OCI-LY7 (cell line): ENCODE measurements at regions not wholly inside any gene's neighbourhood (a gene's known extent, or its start where the extent isn't known, plus 50 kb on each side); places are given as distances from the start of the nearest gene placed in this dataset.

ENCODE experiments used
- BruUV-seq: library from RNA; stranded (reverse); fragments of 400-500 nt; replicated peaks from 2 replicates; lab custom pipeline; 2021; lab: Mats Ljungman, UMichigan
- CTCF ChIA-PET: fragments of 300-600 bp; sonication (Branson Sonifier 250); formaldehyde crosslinking; loops from one replicate; lab custom pipeline; 2022; ENCODE audit warnings: antibody characterized with exemption; ENCODE audit not compliant: unreplicated experiment; lab: Charles Lee
- POLR2A ChIA-PET: fragments of 300-600 bp; sonication (Branson Sonifier 250); formaldehyde crosslinking; loops from one replicate; lab custom pipeline; 2022; ENCODE audit warnings: antibody characterized with exemption; lab: Charles Lee
- DNase-seq: peaks from one replicate; pipeline ENCODE4 v3.0.0-alpha.2; 2015; ENCODE audit warnings: low spot score
- H2AFZ ChIP-seq: fragments of 200-600 bp; sonication (generic), shearing (Covaris generic); 2 replicates; pipeline ENCODE4 v1.6.1; 2014; ENCODE audit warnings: mild to moderate bottlenecking, antibody characterized with exemption, low read length, moderate library complexity
- H3K27ac ChIP-seq: fragments of 200-600 bp; sonication (generic); 2 replicates; pipeline ENCODE4 v1.5.1; 2014; ENCODE audit warnings: mixed run types, low read depth, mild to moderate bottlenecking, moderate library complexity, low read length, inconsistent platforms; ENCODE audit not compliant: poor library complexity, severe bottlenecking
- H3K36me3 ChIP-seq: fragments of 200-600 bp; sonication (generic); 2 replicates; pipeline ENCODE4 v1.6.1; 2014; ENCODE audit warnings: mild to moderate bottlenecking, antibody characterized with exemption, low read length, moderate library complexity, mixed read lengths; ENCODE audit not compliant: insufficient read depth
- H3K4me1 ChIP-seq: fragments of 200-600 bp; sonication (generic); 2 replicates; pipeline ENCODE4 v1.5.1; 2014; ENCODE audit warnings: mild to moderate bottlenecking, low read length; ENCODE audit not compliant: insufficient read depth, poor library complexity, severe bottlenecking
- H3K4me2 ChIP-seq: fragments of 200-600 bp; sonication (generic); 2 replicates; pipeline ENCODE4 v1.6.1; 2014; ENCODE audit warnings: mild to moderate bottlenecking, low read length
- H3K4me3 ChIP-seq: fragments of 200-600 bp; sonication (generic); 2 replicates; pipeline ENCODE4 v1.5.1; 2014; ENCODE audit warnings: mild to moderate bottlenecking, low read depth, low read length; ENCODE audit not compliant: poor library complexity, severe bottlenecking
- H3K79me2 ChIP-seq: fragments of 200-600 bp; sonication (generic); 2 replicates; pipeline ENCODE4 v1.6.1; 2016; ENCODE audit warnings: low read depth, mild to moderate bottlenecking, low read length, moderate library complexity, mixed read lengths; ENCODE audit not compliant: insufficient read depth
- H3K9me2 ChIP-seq: fragments of 200-600 bp; sonication (generic); 2 replicates; pipeline ENCODE4 v1.6.1; 2016; ENCODE audit warnings: mild to moderate bottlenecking, low read length, mixed read lengths; ENCODE audit not compliant: insufficient read depth
- H3K9me3 ChIP-seq: fragments of 200-600 bp; sonication (generic); 2 replicates; pipeline ENCODE4 v1.6.1; 2014; ENCODE audit warnings: mild to moderate bottlenecking, mixed run types, low read length, mixed read lengths
- H4K20me1 ChIP-seq: fragments of 200-600 bp; sonication (generic); 2 replicates; pipeline ENCODE4 v1.6.1; 2014; ENCODE audit warnings: mild to moderate bottlenecking, antibody characterized with exemption, low read length, moderate library complexity, mixed read lengths; ENCODE audit not compliant: insufficient read depth
- EZH2phosphoT487 ChIP-seq: fragments of 200-600 bp; sonication (generic); IDR thresholded peaks from 2 replicates; pipeline ENCODE4 v1.6.1; 2018; ENCODE audit warnings: low read depth, borderline replicate concordance, mild to moderate bottlenecking, mixed run types, antibody characterized with exemption, low read length, moderate library complexity, mixed read lengths
- intact Hi-C: fragments of 100-400 bp; cut with micrococcal nuclease; formaldehyde crosslinking; loops from one replicate; pipeline ENCODE4 v1.10.0; 2022; ENCODE audit not compliant: unreplicated experiment
- TF ChIP-seq, protein P1 (sequence below): fragments of 200-600 bp; sonication (generic); conservative IDR thresholded peaks from 2 replicates; pipeline ENCODE4 v1.5.1; 2014; ENCODE audit warnings: mild to moderate bottlenecking, antibody characterized with exemption, low read length, moderate library complexity, mixed read lengths

DNA sequence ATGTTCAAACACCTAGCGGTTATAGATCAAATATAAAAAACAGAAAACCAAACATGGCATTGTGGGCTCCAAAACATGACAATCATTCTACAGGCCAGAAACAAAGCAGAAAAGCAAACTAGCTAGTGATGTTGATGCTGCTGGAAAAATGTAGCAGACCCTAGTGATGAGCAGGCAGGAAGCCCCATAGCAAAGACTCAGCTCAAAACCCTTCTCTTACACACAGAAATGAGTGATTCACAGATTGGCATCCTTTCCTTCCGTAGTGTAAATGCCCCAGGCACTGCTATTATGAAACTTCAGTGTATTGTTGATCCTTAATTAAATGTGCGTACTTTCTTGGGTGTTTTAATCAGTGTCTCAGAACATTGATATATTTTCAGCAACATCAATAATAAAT is 425.1 kb downstream of the UTRN start:
- no peak for DNase-seq
- no peak overlapping the region for H3K27ac ChIP-seq
- H3K4me2 ChIP-seq, result no peak overlapping the region
- no peaks in the 10 kb centered on the region for H3K4me1 ChIP-seq
- no peak overlapping the region for H3K4me3 ChIP-seq
- H3K9me3 ChIP-seq, result no peaks in the 10 kb centered on the region
- TF ChIP-seq, protein P1, sequence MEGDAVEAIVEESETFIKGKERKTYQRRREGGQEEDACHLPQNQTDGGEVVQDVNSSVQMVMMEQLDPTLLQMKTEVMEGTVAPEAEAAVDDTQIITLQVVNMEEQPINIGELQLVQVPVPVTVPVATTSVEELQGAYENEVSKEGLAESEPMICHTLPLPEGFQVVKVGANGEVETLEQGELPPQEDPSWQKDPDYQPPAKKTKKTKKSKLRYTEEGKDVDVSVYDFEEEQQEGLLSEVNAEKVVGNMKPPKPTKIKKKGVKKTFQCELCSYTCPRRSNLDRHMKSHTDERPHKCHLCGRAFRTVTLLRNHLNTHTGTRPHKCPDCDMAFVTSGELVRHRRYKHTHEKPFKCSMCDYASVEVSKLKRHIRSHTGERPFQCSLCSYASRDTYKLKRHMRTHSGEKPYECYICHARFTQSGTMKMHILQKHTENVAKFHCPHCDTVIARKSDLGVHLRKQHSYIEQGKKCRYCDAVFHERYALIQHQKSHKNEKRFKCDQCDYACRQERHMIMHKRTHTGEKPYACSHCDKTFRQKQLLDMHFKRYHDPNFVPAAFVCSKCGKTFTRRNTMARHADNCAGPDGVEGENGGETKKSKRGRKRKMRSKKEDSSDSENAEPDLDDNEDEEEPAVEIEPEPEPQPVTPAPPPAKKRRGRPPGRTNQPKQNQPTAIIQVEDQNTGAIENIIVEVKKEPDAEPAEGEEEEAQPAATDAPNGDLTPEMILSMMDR, result no peak
- no peak for TF ChIP-seq EZH2phosphoT487
- POLR2A ChIA-PET, result interaction anchor here (0.5 kb wide), 1 partner anchor 18 kb away, joined by 8 read pairs; no protein-coding TSS in a partner anchor
- no peaks in the 10 kb centered on the region for H3K9me2 ChIP-seq
- H2AFZ ChIP-seq, result no peak overlapping the region
- BruUV-seq, result no TSS peak
- H3K36me3 ChIP-seq, result no peaks in the 10 kb centered on the region
- CTCF ChIA-PET, result no interaction called here
- H4K20me1 ChIP-seq, result no peaks in the 10 kb centered on the region
- intact Hi-C loops, result no loop called here
- H3K79me2 ChIP-seq, result no peaks in the 10 kb centered on the region

DNA sequence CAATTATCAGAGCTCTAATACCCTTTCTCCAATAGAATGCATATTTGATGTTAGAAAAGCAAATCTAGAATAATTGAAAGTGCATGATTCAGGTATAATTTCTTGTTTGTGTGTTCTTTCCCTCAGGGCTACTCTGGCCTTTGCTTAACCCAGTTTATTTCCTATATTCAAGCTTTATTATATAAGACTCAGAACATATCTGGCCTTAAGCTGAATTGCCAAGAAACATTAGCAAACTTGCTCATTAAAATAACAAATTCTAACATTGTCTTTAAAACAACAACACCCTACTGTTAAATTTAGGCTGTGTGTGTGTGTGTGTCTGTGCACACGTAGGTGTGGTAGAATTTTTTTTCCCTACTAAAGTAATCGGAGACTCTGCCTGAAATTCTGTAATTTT is 426.5 kb downstream of the UTRN start:
- ChIA-PET CTCF (no interaction called here), POLR2A (interaction anchor here (0.7 to 1.4 kb wide), 2 partner anchors 9 to 15 kb away, joined by 3 to 6 read pairs; no protein-coding TSS in a partner anchor)
- no peaks in the 10 kb centered on the region for H3K9me3 ChIP-seq
- TF ChIP-seq, protein P1, result no peak
- no peak for TF ChIP-seq EZH2phosphoT487
- H3K79me2 ChIP-seq, result no peaks in the 10 kb centered on the region
- DNase-seq, result no peak
- H3K36me3 ChIP-seq, result no peaks in the 10 kb centered on the region
- H2AFZ ChIP-seq, result no peak overlapping the region
- no peaks in the 10 kb centered on the region for H3K9me2 ChIP-seq
- no peak overlapping the region for H3K4me2 ChIP-seq
- H3K4me3 ChIP-seq, result no peak overlapping the region
- intact Hi-C loops, result no loop called here
- H3K4me1 ChIP-seq, result no peaks in the 10 kb centered on the region
- no peaks in the 10 kb centered on the region for H4K20me1 ChIP-seq
- no peak overlapping the region for H3K27ac ChIP-seq
- no TSS peak for BruUV-seq

GRCh38 chr6:144712541-144712940 is 427.4 kb downstream of the UTRN start:
- Histone ChIP-seq H2AFZ (no peak overlapping the region), H3K9me2 (no peaks in the 10 kb centered on the region), H4K20me1 (no peaks in the 10 kb centered on the region), H3K9me3 (no peaks in the 10 kb centered on the region), H3K79me2 (no peaks in the 10 kb centered on the region), H3K36me3 (no peaks in the 10 kb centered on the region), H3K27ac (no peak overlapping the region), H3K4me2 (no peak overlapping the region), H3K4me1 (no peaks in the 10 kb centered on the region), H3K4me3 (no peak overlapping the region)
- intact Hi-C loops, result no loop called here
- no peak for TF ChIP-seq EZH2phosphoT487
- TF ChIP-seq, protein P1, result no peak
- ChIA-PET POLR2A (interaction anchor here (0.5 to 1.4 kb wide), 2 partner anchors 14 to 30 kb away, joined by 3 read pairs; no protein-coding TSS in a partner anchor), CTCF (no interaction called here)
- DNase-seq, result no peak
- BruUV-seq, result no TSS peak
